SK-N-SH (cell line): ENCODE measurements at regions not wholly inside any gene's neighbourhood (a gene's known extent, or its start where the extent isn't known, plus 50 kb on each side); places are given as distances from the start of the nearest gene placed in this dataset.

Experiments
- CTCF ChIA-PET: fragments of 300-600, 350-600 bp; formaldehyde crosslinking; extraction: SDS; loops from one replicate; lab custom pipeline; 2021; lab: Yijun Ruan, JAX
- POLR2A ChIA-PET: fragments of 350-600 bp; sonication (Branson Sonifier 250); formaldehyde crosslinking; extraction: SDS; loops from one replicate; lab custom pipeline; 2020; ENCODE audit warnings: antibody characterized with exemption, inconsistent platforms; lab: Yijun Ruan, JAX
- DNase-seq: peaks from one replicate; pipeline ENCODE4 v3.0.0; 2012
- H2AFZ ChIP-seq: fragments of 200-600 bp; sonication (generic); 2 replicates; pipeline ENCODE4 v1.8.1; 2016; ENCODE audit warnings: antibody characterized with exemption, mild to moderate bottlenecking, low read depth
- H3F3A ChIP-seq: fragments of 200-600 bp; sonication (generic); replicated peaks from 2 replicates; pipeline ENCODE3; 2016; ENCODE audit warnings: antibody characterized with exemption, mild to moderate bottlenecking; ENCODE audit not compliant: insufficient read depth
- H3K27ac ChIP-seq, 2 experiments: fragments of 200-500 bp in 1 of 2; fragments of 200-600 bp in 1 of 2; sonication (Bioruptor generic) in 1 of 2; sonication (generic), shearing (Covaris generic) in 1 of 2; 2 replicates each; pipeline versions ENCODE4 v1.5.1 to v1.6.1; 2014 to 2016; ENCODE audit warnings: low read depth in 2 of 2, inconsistent platforms in 1 of 2, low read length in 1 of 2, mild to moderate bottlenecking in 1 of 2, mixed read lengths in 1 of 2
- H3K27me3 ChIP-seq: fragments of 200-600 bp; sonication (generic), shearing (Covaris generic); 2 replicates; pipeline ENCODE4 v1.6.1; 2016; ENCODE audit warnings: mixed run types; ENCODE audit not compliant: insufficient read depth
- H3K36me3 ChIP-seq, 2 experiments: fragments of 200-500 bp in 1 of 2; fragments of 200-600 bp in 1 of 2; sonication (Bioruptor generic) in 1 of 2; sonication (generic) in 1 of 2; replicated peaks in 1 of 2; 2 replicates each; pipeline versions ENCODE3 to v1.5.1; 2014 to 2016; ENCODE audit warnings: low read length in 1 of 2, mild to moderate bottlenecking in 1 of 2; ENCODE audit not compliant: insufficient read depth in 2 of 2, control insufficient read depth in 1 of 2
- H3K4me1 ChIP-seq, 2 experiments: fragments of 200-500 bp in 1 of 2; fragments of 200-600 bp in 1 of 2; sonication (Bioruptor generic) in 1 of 2; sonication (generic), shearing (Covaris generic) in 1 of 2; 2 replicates each; pipeline versions ENCODE4 v1.5.1 to v1.6.1; 2014 to 2016; ENCODE audit warnings: low read depth in 1 of 2, low read length in 1 of 2, mixed run types in 1 of 2; ENCODE audit not compliant: insufficient read depth in 2 of 2, control insufficient read depth in 1 of 2
- H3K4me2 ChIP-seq: fragments of 200-600 bp; sonication (generic), shearing (Covaris generic); 2 replicates; pipeline ENCODE4 v1.6.1; 2017; ENCODE audit warnings: mixed run types
- H3K4me3 ChIP-seq, 2 experiments: fragments of 200-500 bp in 1 of 2; fragments of 200-600 bp in 1 of 2; sonication (Bioruptor generic) in 1 of 2; sonication (generic), shearing (Covaris generic) in 1 of 2; 2 replicates each; pipeline versions ENCODE4 v1.5.1 to v1.8.1; 2014 to 2016; ENCODE audit warnings: low read depth in 2 of 2, inconsistent platforms in 1 of 2, low read length in 1 of 2, mild to moderate bottlenecking in 1 of 2, mixed read lengths in 1 of 2, moderate library complexity in 1 of 2
- H3K79me2 ChIP-seq: fragments of 200-600 bp; sonication (generic); 2 replicates; pipeline ENCODE4 v1.8.1; 2017; ENCODE audit warnings: mild to moderate bottlenecking; ENCODE audit not compliant: insufficient read depth
- H3K9ac ChIP-seq: fragments of 200-600 bp; sonication (generic); 2 replicates; pipeline ENCODE4 v1.6.1; 2017; ENCODE audit warnings: mixed run types
- H3K9me2 ChIP-seq: fragments of 200-600 bp; sonication (generic); 2 replicates; pipeline ENCODE4 v1.6.1; 2017; ENCODE audit warnings: mixed run types
- H3K9me3 ChIP-seq: fragments of 200-600 bp; sonication (generic); 2 replicates; pipeline ENCODE4 v1.6.1; 2017; ENCODE audit warnings: mixed run types, mild to moderate bottlenecking, moderate library complexity
- H4K20me1 ChIP-seq: fragments of 200-600 bp; sonication (generic); 2 replicates; pipeline ENCODE4 v1.6.1; 2017; ENCODE audit warnings: mild to moderate bottlenecking, mixed run types; ENCODE audit not compliant: insufficient read depth
- CHD2 ChIP-seq: fragments of 150-350 bp; IDR thresholded peaks from 2 replicates; pipeline ENCODE4 v1.6.1; 2018; ENCODE audit warnings: low read length; ENCODE audit not compliant: partially characterized antibody
- EP300 ChIP-seq, 2 experiments: IDR thresholded peaks; 2 replicates each; pipeline versions ENCODE4 v1.4.0 to v1.6.1; 2012; ENCODE audit warnings: borderline replicate concordance in 1 of 2, low read depth in 1 of 2, low read length in 1 of 2
- EZH2phosphoT487 ChIP-seq: fragments of 200-600 bp; sonication (generic); IDR thresholded peaks from 2 replicates; pipeline ENCODE4 v1.6.1; 2017; ENCODE audit warnings: low read depth, mixed run types, mild to moderate bottlenecking, antibody characterized with exemption, moderate library complexity, borderline replicate concordance
- GATA2 ChIP-seq: sonication (generic); formaldehyde crosslinking; IDR thresholded peaks from 2 replicates; pipeline ENCODE4 v1.5.0; 2020; ENCODE audit warnings: mild to moderate bottlenecking, missing genetic modification reagents
- IRF3 ChIP-seq: fragments of 150-350 bp; IDR thresholded peaks from 2 replicates; pipeline ENCODE4 v1.6.1; 2016; ENCODE audit warnings: mild to moderate bottlenecking, low read depth, low read length
- MAX ChIP-seq: IDR thresholded peaks from 2 replicates; pipeline ENCODE4 v1.4.0; 2012; ENCODE audit warnings: low read depth
- NRF1 ChIP-seq: IDR thresholded peaks from 2 replicates; pipeline ENCODE4 v1.6.1; 2012; ENCODE audit warnings: low read depth, mild to moderate bottlenecking, low read length
- POLR2AphosphoS5 ChIP-seq: IDR thresholded peaks from 2 replicates; pipeline ENCODE4 v1.6.1; 2012; ENCODE audit warnings: low read depth, low read length
- RAD21 ChIP-seq: IDR thresholded peaks from 2 replicates; pipeline ENCODE4 v1.6.1; 2012; ENCODE audit warnings: mild to moderate bottlenecking, low read length
- REST ChIP-seq: IDR thresholded peaks from 2 replicates; pipeline ENCODE4 v1.6.1; 2012; ENCODE audit warnings: mild to moderate bottlenecking, low read depth, low read length, moderate library complexity
- RFX5 ChIP-seq: IDR thresholded peaks from 2 replicates; pipeline ENCODE4 v1.6.1; 2012; ENCODE audit warnings: mild to moderate bottlenecking, improper control_type of control experiment, low read length
- SIN3A ChIP-seq: IDR thresholded peaks from 2 replicates; pipeline ENCODE4 v1.6.1; 2012; ENCODE audit warnings: low read depth, mild to moderate bottlenecking, low read length, moderate library complexity, borderline replicate concordance
- TEAD4 ChIP-seq: IDR thresholded peaks from 2 replicates; pipeline ENCODE4 v1.4.0; 2012; ENCODE audit warnings: mild to moderate bottlenecking, borderline replicate concordance; ENCODE audit not compliant: insufficient read depth
- USF1 ChIP-seq: IDR thresholded peaks from 2 replicates; pipeline ENCODE4 v1.4.0; 2012; ENCODE audit warnings: low read depth, borderline replicate concordance
- WGBS: methylation state at CpG from one replicate; pipeline ENCODE4 v1.1.6; 2017; ENCODE audit warnings: low lambda C conversion rate; 5-methylcytosine and 5-hydroxymethylcytosine counted together

- Histone ChIP-seq H3K4me2 (no peak overlapping the region), H3K27me3 (no peaks in the 10 kb centered on the region), H3K4me3 (no peak overlapping the region), H3K36me3 (no peaks in the 10 kb centered on the region), H3K4me1 (peaks cover 0 to 5% of the 10 kb centered on the region in 2 experiments; a peak in 1 of 4 replicates), H3F3A (no peaks in the 10 kb centered on the region), H3K79me2 (no peaks in the 10 kb centered on the region), H2AFZ (no peak overlapping the region), H3K27ac (no peak overlapping the region), H4K20me1 (no peaks in the 10 kb centered on the region), H3K9me2 (no peaks in the 10 kb centered on the region), H3K9ac (no peak overlapping the region), H3K9me3 (no peaks in the 10 kb centered on the region)
- ChIA-PET CTCF (interaction anchor here (1.5 kb wide), 1 partner anchor 74 kb away, joined by 3 read pairs; no protein-coding TSS in a partner anchor), POLR2A (no interaction called here)
- 25% methylated on average over 1 of the region's 1 CpG for WGBS
- DNase-seq, result no peak
- no peak for TF ChIP-seq TEAD4
- no peak for TF ChIP-seq SIN3A
- TF ChIP-seq RFX5, result no peak
- no peak for TF ChIP-seq GATA2 (CRISPR knock-in tag)
- TF ChIP-seq RAD21, result no peak
- no peak for TF ChIP-seq MAX
- no peak for TF ChIP-seq POLR2AphosphoS5
- no peak for TF ChIP-seq IRF3
- TF ChIP-seq EZH2phosphoT487, result no peak
- TF ChIP-seq USF1, result no peak
- TF ChIP-seq NRF1, result no peak
- TF ChIP-seq REST, result no peak
- no peak for TF ChIP-seq CHD2
- TF ChIP-seq EP300 (IDR thresholded peaks at IDR 0.05; ENCODE audit: borderline replicate concordance in 1 of 2, low read depth in 1 of 2, low read length in 1 of 2), result no peak
These were observed 59.8 kb upstream of the PDE5A start for GRCh38 chr4:119688446-119688845.
